CD4-positive, alpha-beta memory T cell (primary cell): ENCODE measurements at regions not wholly inside any gene's neighbourhood (a gene's known extent, or its start where the extent isn't known, plus 50 kb on each side); places are given as distances from the start of the nearest gene placed in this dataset. TPM values are rescaled to one million over a fixed set of nuclear protein-coding genes. Genes with fewer than 3 reads are reported as not detected.
"Not testable (repeated sequence)": the region's sequence is repeated elsewhere in the genome, so short reads cannot be mapped to it uniquely, and the experiment has no call there.

ENCODE experiments used
- CTCF ChIA-PET: fragments of 350-600 bp; sonication (Branson Sonifier 250); formaldehyde crosslinking; loops from one replicate; lab custom pipeline; 2021; ENCODE audit warnings: inconsistent platforms; ENCODE audit not compliant: partially characterized antibody; lab: Charles Lee
- POLR2A ChIA-PET: fragments of 350-600 bp; sonication (Branson Sonifier 250); formaldehyde crosslinking; loops from one replicate; lab custom pipeline; 2021; ENCODE audit not compliant: partially characterized antibody; lab: Charles Lee
- DNase-seq, 5 donors: peaks; one replicate each; pipeline versions ENCODE4 v3.0.0 to v3.0.0-alpha.2; 2020 to 2022; ENCODE audit warnings: mixed read lengths in 1 of 5
- H3K27ac ChIP-seq: one replicate; pipeline ENCODE4 v1.7.0; 2013; ENCODE audit warnings: low read depth, low read length
- H3K27me3 ChIP-seq: 2 replicates; pipeline ENCODE4 v1.7.0; 2013; ENCODE audit warnings: mild to moderate bottlenecking, low read length, moderate library complexity; ENCODE audit not compliant: insufficient read depth
- H3K36me3 ChIP-seq: 2 replicates; pipeline ENCODE4 v1.7.0; 2013; ENCODE audit warnings: mild to moderate bottlenecking, low read length, moderate library complexity; ENCODE audit not compliant: insufficient read depth
- H3K4me1 ChIP-seq: 2 replicates; pipeline ENCODE4 v1.7.0; 2013; ENCODE audit warnings: mild to moderate bottlenecking, low read length, moderate library complexity; ENCODE audit not compliant: insufficient read depth
- H3K4me3 ChIP-seq, 2 donors: one replicate each; pipeline ENCODE4 v1.7.0; 2013; ENCODE audit warnings: low read length in 2 of 2, mild to moderate bottlenecking in 1 of 2
- H3K9me3 ChIP-seq, 2 donors: one replicate each; pipeline ENCODE4 v1.7.0; 2013; ENCODE audit warnings: low read length in 2 of 2, control low read depth in 1 of 2; ENCODE audit not compliant: control insufficient read depth in 1 of 2
- H3K27ac Mint-ChIP-seq, 7 donors: one replicate each; pipeline ENCODE4 v1.8.0; 2020 to 2021; ENCODE audit warnings: mixed read lengths in 7 of 7, mild to moderate bottlenecking in 6 of 7, inconsistent platforms in 3 of 7, moderate library complexity in 3 of 7
- H3K27me3 Mint-ChIP-seq, 2 donors: one replicate each; pipeline ENCODE4 v1.8.0; 2020 to 2021; ENCODE audit warnings: mixed read lengths in 2 of 2
- H3K36me3 Mint-ChIP-seq, 2 donors: one replicate each; pipeline ENCODE4 v1.8.0; 2020 to 2021; ENCODE audit warnings: mixed read lengths in 2 of 2, inconsistent platforms in 1 of 2, mild to moderate bottlenecking in 1 of 2
- H3K4me1 Mint-ChIP-seq, 4 donors: one replicate each; pipeline ENCODE4 v1.8.0; 2020 to 2021; ENCODE audit warnings: mixed read lengths in 4 of 4, mild to moderate bottlenecking in 1 of 4
- H3K4me3 Mint-ChIP-seq, 8 donors: one replicate each; pipeline ENCODE4 v1.8.0; 2020 to 2021; ENCODE audit warnings: mixed read lengths in 8 of 8, mild to moderate bottlenecking in 7 of 8, moderate library complexity in 6 of 8, inconsistent platforms in 3 of 8
- H3K9me3 Mint-ChIP-seq, 8 donors: one replicate each; pipeline ENCODE4 v1.8.0; 2020 to 2021; ENCODE audit warnings: mixed read lengths in 8 of 8, mild to moderate bottlenecking in 5 of 8, inconsistent platforms in 3 of 8, moderate library complexity in 1 of 8
- intact Hi-C: fragments of 100-400 bp; cut with micrococcal nuclease; formaldehyde crosslinking; loops from one replicate; pipeline ENCODE4 v1.15.1; 2023
- microRNA-seq: library from miRNA; unstranded; fragments of <30 nt; microRNA quantifications from one replicate; pipeline ENCODE4 v1.2.0, GENCODE V29; 2021; ENCODE audit warnings: borderline replicate concordance, borderline number of aligned reads, borderline microRNAs expressed, mixed read lengths

- H3K36me3 ChIP-seq, result no peaks in the 10 kb centered on the region
- H3K9me3 Mint-ChIP-seq, result peaks cover 0 to 2% (median 0%) of the 10 kb centered on the region in 8 donors
- H3K36me3 Mint-ChIP-seq, result no peaks in the 10 kb centered on the region
- H3K4me3 ChIP-seq, result no peak overlapping the region
- no peaks in the 10 kb centered on the region for H3K27me3 ChIP-seq
- H3K9me3 ChIP-seq, result no peaks in the 10 kb centered on the region
- DNase-seq, result no peak
- no peaks in the 10 kb centered on the region for H3K4me1 Mint-ChIP-seq
- H3K4me1 ChIP-seq, result no peaks in the 10 kb centered on the region
- peaks cover 2% of the 10 kb centered on the region in 2 donors for H3K27me3 Mint-ChIP-seq
- POLR2A ChIA-PET, result no interaction called here
- intact Hi-C loops, result no loop called here
- no peak overlapping the region for H3K27ac Mint-ChIP-seq
- CTCF ChIA-PET, result no interaction called here
- no peak overlapping the region for H3K4me3 Mint-ChIP-seq
- no peak overlapping the region for H3K27ac ChIP-seq
Observed at GRCh38 chr4:174387721-174388120, 104.0 kb downstream of the CEP44 start.

- Mint-ChIP-seq H3K9me3 (peaks cover 0 to 2% (median 0%) of the 10 kb centered on the region in 8 donors), H3K4me1 (no peaks in the 10 kb centered on the region), H3K27me3 (peaks cover 2% of the 10 kb centered on the region in 2 donors), H3K36me3 (no peaks in the 10 kb centered on the region), H3K4me3 (no peak overlapping the region), H3K27ac (no peak overlapping the region)
- ChIA-PET CTCF (no interaction called here), POLR2A (no interaction called here)
- DNase-seq, result no peak
- intact Hi-C loops, result no loop called here
- Histone ChIP-seq H3K36me3 (no peaks in the 10 kb centered on the region), H3K27ac (no peak overlapping the region), H3K4me1 (no peaks in the 10 kb centered on the region), H3K9me3 (no peaks in the 10 kb centered on the region), H3K27me3 (no peaks in the 10 kb centered on the region), H3K4me3 (no peak overlapping the region)
Observed at GRCh38 chr4:174387143-174387542, 103.4 kb downstream of the CEP44 start.

- no peaks in the 10 kb centered on the region for H3K4me1 Mint-ChIP-seq
- no peaks in the 10 kb centered on the region for H3K36me3 Mint-ChIP-seq
- no peak overlapping the region for H3K27ac Mint-ChIP-seq
- H3K27me3 Mint-ChIP-seq, result peaks cover 0 to 7% of the 10 kb centered on the region in 2 donors
- intact Hi-C loops, result no loop called here
- Histone ChIP-seq H3K9me3 (no peaks in the 10 kb centered on the region), H3K27me3 (no peaks in the 10 kb centered on the region), H3K4me1 (no peaks in the 10 kb centered on the region), H3K27ac (no peak overlapping the region), H3K4me3 (no peak overlapping the region), H3K36me3 (no peaks in the 10 kb centered on the region)
- DNase-seq, result no peak
- ChIA-PET POLR2A (no interaction called here), CTCF (no interaction called here)
- H3K9me3 Mint-ChIP-seq, result peaks cover 0 to 2% (median 0%) of the 10 kb centered on the region in 8 donors
- no peak overlapping the region for H3K4me3 Mint-ChIP-seq
Observed at GRCh38 chr4:174383783-174384182, 100.1 kb downstream of the CEP44 start.

GRCh38 chr4:174382938-174383605 lies 99.4 kb downstream of the CEP44 start:
- H3K4me1 ChIP-seq, H3K4me3 ChIP-seq, H3K36me3 ChIP-seq, H3K36me3 Mint-ChIP-seq, H3K9me3 Mint-ChIP-seq, intact Hi-C loops, H3K27me3 ChIP-seq, H3K9me3 ChIP-seq, H3K4me3 Mint-ChIP-seq, H3K27ac ChIP-seq, H3K4me1 Mint-ChIP-seq, CTCF ChIA-PET, H3K27ac Mint-ChIP-seq, DNase-seq, H3K27me3 Mint-ChIP-seq, POLR2A ChIA-PET: not testable (repeated sequence)

Small RNAs in the stretch of these regions (microRNA-seq; reads per million reads assigned to microRNA genes)
- gene MIR4276, result not detected
